IPS DF 19.7 (cell line): ENCODE measurements at regions not wholly inside any gene's neighbourhood (a gene's known extent, or its start where the extent isn't known, plus 50 kb on each side); places are given as distances from the start of the nearest gene placed in this dataset.
"Not testable (repeated sequence)": the region's sequence is repeated elsewhere in the genome, so short reads cannot be mapped to it uniquely, and the experiment has no call there.

Experiments
- DNase-seq: peaks from one replicate; pipeline ENCODE4 v3.0.0-alpha.2; 2013; ENCODE audit warnings: low read depth, low spot score

- no peak for DNase-seq
These were observed 226.7 kb upstream of the PRKX start for GRCh38 chrX:3940000-3940610.

- no peak for DNase-seq
These were observed 225.1 kb upstream of the PRKX start for GRCh38 chrX:3938587-3938986.

- not testable (repeated sequence) for DNase-seq
These were observed 221.7 kb upstream of the PRKX start for GRCh38 chrX:3935196-3935595.

- DNase-seq = not testable (repeated sequence)
These were observed 207.1 kb upstream of the PRKX start for GRCh38 chrX:3920424-3921017.

- DNase-seq = not testable (repeated sequence)
These were observed 206.4 kb upstream of the PRKX start for GRCh38 chrX:3919668-3920423.

GRCh38 chrX:3914813-3915212, 201.4 kb upstream of the PRKX start:
- not testable (repeated sequence) for DNase-seq

GRCh38 chrX:3914059-3914458, 200.6 kb upstream of the PRKX start:
- DNase-seq = not testable (repeated sequence)

- not testable (repeated sequence) for DNase-seq
These were observed 197.6 kb upstream of the PRKX start for GRCh38 chrX:3911012-3911411.

GRCh38 chrX:3910611-3911010, 197.2 kb upstream of the PRKX start:
- DNase-seq = not testable (repeated sequence)

GRCh38 chrX:3905522-3906258, 192.2 kb upstream of the PRKX start:
- DNase-seq = not testable (repeated sequence)

- DNase-seq = not testable (repeated sequence)
These were observed 188.8 kb upstream of the PRKX start for GRCh38 chrX:3902222-3902621.

GRCh38 chrX:3896755-3897154, 183.3 kb upstream of the PRKX start:
- DNase-seq = not testable (repeated sequence)

- not testable (repeated sequence) for DNase-seq
These were observed 169.1 kb upstream of the PRKX start for GRCh38 chrX:3882553-3882920.

GRCh38 chrX:3881898-3882552, 168.6 kb upstream of the PRKX start:
- not testable (repeated sequence) for DNase-seq

- DNase-seq = not testable (repeated sequence)
These were observed 167.9 kb upstream of the PRKX start for GRCh38 chrX:3881255-3881895.

GRCh38 chrX:3876393-3876792, 162.9 kb upstream of the PRKX start:
- not testable (repeated sequence) for DNase-seq

- DNase-seq = not testable (repeated sequence)
These were observed 162.2 kb upstream of the PRKX start for GRCh38 chrX:3875638-3876037.

GRCh38 chrX:3872226-3872879, 158.9 kb upstream of the PRKX start:
- not testable (repeated sequence) for DNase-seq

- DNase-seq = not testable (repeated sequence)
These were observed 153.8 kb upstream of the PRKX start for GRCh38 chrX:3867067-3867831.

GRCh38 chrX:3858332-3858731, 144.9 kb upstream of the PRKX start:
- not testable (repeated sequence) for DNase-seq
